Epithelial cell of esophagus (primary cell): ENCODE measurements at regions not wholly inside any gene's neighbourhood (a gene's known extent, or its start where the extent isn't known, plus 50 kb on each side); places are given as distances from the start of the nearest gene placed in this dataset.

Source experiments
- DNase-seq: peaks from one replicate; pipeline ENCODE4 v3.0.0; 2010; ENCODE audit warnings: low read depth
- H3K4me3 ChIP-seq: 2 replicates; pipeline ENCODE4 v1.5.1; 2011; ENCODE audit warnings: mild to moderate bottlenecking, low read length, control low read depth
- TF ChIP-seq, protein P1 (sequence below): IDR thresholded peaks from 2 replicates; pipeline ENCODE4 v1.5.1; 2011; ENCODE audit warnings: low read depth, mild to moderate bottlenecking, low read length, control low read depth, inconsistent platforms; ENCODE audit not compliant: insufficient read depth; ENCODE audit errors: missing control alignments

- DNase-seq = peak; percentile 89
- TF ChIP-seq, protein P1, sequence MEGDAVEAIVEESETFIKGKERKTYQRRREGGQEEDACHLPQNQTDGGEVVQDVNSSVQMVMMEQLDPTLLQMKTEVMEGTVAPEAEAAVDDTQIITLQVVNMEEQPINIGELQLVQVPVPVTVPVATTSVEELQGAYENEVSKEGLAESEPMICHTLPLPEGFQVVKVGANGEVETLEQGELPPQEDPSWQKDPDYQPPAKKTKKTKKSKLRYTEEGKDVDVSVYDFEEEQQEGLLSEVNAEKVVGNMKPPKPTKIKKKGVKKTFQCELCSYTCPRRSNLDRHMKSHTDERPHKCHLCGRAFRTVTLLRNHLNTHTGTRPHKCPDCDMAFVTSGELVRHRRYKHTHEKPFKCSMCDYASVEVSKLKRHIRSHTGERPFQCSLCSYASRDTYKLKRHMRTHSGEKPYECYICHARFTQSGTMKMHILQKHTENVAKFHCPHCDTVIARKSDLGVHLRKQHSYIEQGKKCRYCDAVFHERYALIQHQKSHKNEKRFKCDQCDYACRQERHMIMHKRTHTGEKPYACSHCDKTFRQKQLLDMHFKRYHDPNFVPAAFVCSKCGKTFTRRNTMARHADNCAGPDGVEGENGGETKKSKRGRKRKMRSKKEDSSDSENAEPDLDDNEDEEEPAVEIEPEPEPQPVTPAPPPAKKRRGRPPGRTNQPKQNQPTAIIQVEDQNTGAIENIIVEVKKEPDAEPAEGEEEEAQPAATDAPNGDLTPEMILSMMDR = no peak
- peak overlapping the region; percentile 13 for H3K4me3 ChIP-seq
Measured at GRCh38 chr14:99064262-99064954, 207.6 kb downstream of the BCL11B start.

- H3K4me3 ChIP-seq = no peak overlapping the region
- no peak for DNase-seq
- TF ChIP-seq, protein P1 = no peak
Measured at GRCh38 chr14:99065551-99065950, 206.4 kb downstream of the BCL11B start.

GRCh38 chr14:99066378-99066777 lies 205.6 kb downstream of the BCL11B start:
- DNase-seq = no peak
- TF ChIP-seq, protein P1 = no peak
- no peak overlapping the region for H3K4me3 ChIP-seq

GRCh38 chr14:99067141-99067920 lies 204.7 kb downstream of the BCL11B start:
- H3K4me3 ChIP-seq = no peak overlapping the region
- TF ChIP-seq, protein P1 = no peak
- DNase-seq = no peak

GRCh38 chr14:99067927-99068326 lies 204.1 kb downstream of the BCL11B start:
- no peak for DNase-seq
- no peak overlapping the region for H3K4me3 ChIP-seq
- TF ChIP-seq, protein P1 = no peak

DNA sequence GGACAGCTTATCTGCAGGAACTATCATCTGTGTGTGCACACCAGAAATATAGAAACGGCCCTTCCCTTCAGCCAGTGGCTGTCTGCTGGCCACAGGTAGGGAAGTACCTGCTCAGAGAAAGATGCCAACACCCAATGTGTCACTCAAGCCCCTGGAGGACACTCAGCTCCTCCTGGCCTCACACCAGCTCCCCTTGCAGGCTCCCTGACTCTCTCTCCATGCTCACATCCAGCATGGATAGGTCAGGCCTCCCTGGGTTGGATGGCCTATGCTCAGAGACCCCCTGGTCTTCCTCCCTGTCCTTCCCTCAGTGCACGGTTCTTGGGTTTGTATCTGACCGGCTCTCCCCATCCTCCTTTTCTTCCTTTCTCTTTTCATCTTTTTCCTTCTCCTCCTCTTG lies 202.1 kb downstream of the BCL11B start:
- TF ChIP-seq, protein P1 = no peak
- no peak for DNase-seq
- H3K4me3 ChIP-seq = no peak overlapping the region
